ENCODE measurements at regions not wholly inside any gene's neighbourhood (a gene's known extent, or its start where the extent isn't known, plus 50 kb on each side); places are given as distances from the start of the nearest gene placed in this dataset.

DNA sequence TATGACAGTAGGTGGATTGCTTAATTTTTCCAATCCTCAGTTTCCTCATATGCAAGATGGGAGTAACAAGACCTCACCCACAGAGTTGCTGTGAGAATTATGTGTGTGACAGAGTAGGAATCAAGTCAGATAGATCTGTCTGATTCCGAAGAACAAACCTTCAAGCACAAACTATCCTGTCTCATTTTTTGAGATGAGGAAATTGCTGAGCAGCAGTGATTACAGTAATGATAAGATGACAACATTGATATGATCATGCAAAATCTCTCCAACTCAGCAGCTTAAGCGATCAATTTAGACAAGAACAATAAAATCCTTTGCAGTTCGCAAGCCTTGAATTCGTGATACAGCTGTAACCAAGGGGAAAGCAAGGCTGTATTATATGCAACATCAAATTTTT is 474.1 kb downstream of the OMA1 start:
- TF ChIP-seq, protein P1, sequence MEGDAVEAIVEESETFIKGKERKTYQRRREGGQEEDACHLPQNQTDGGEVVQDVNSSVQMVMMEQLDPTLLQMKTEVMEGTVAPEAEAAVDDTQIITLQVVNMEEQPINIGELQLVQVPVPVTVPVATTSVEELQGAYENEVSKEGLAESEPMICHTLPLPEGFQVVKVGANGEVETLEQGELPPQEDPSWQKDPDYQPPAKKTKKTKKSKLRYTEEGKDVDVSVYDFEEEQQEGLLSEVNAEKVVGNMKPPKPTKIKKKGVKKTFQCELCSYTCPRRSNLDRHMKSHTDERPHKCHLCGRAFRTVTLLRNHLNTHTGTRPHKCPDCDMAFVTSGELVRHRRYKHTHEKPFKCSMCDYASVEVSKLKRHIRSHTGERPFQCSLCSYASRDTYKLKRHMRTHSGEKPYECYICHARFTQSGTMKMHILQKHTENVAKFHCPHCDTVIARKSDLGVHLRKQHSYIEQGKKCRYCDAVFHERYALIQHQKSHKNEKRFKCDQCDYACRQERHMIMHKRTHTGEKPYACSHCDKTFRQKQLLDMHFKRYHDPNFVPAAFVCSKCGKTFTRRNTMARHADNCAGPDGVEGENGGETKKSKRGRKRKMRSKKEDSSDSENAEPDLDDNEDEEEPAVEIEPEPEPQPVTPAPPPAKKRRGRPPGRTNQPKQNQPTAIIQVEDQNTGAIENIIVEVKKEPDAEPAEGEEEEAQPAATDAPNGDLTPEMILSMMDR (conservative IDR thresholded peaks at IDR 0.05), result no peak
- TF ChIP-seq EZH2 (IDR thresholded peaks at IDR 0.05; ENCODE audit: low read depth), result no peak

All from PC-9 (cell line).